GM21825 (cell line): ENCODE measurements at regions not wholly inside any gene's neighbourhood (a gene's known extent, or its start where the extent isn't known, plus 50 kb on each side); places are given as distances from the start of the nearest gene placed in this dataset.

ENCODE experiments used
- ATAC-seq: cut with Tn5 transposase; IDR thresholded peaks from one replicate; pipeline ENCODE4 v1.9.1; 2021; ENCODE audit warnings: mild to moderate bottlenecking, moderate library complexity; ENCODE audit not compliant: unreplicated experiment

GRCh38 chr10:111435871-111436270 is 359.0 kb downstream of the ADRA2A start:
- ATAC-seq, result no peak

DNA sequence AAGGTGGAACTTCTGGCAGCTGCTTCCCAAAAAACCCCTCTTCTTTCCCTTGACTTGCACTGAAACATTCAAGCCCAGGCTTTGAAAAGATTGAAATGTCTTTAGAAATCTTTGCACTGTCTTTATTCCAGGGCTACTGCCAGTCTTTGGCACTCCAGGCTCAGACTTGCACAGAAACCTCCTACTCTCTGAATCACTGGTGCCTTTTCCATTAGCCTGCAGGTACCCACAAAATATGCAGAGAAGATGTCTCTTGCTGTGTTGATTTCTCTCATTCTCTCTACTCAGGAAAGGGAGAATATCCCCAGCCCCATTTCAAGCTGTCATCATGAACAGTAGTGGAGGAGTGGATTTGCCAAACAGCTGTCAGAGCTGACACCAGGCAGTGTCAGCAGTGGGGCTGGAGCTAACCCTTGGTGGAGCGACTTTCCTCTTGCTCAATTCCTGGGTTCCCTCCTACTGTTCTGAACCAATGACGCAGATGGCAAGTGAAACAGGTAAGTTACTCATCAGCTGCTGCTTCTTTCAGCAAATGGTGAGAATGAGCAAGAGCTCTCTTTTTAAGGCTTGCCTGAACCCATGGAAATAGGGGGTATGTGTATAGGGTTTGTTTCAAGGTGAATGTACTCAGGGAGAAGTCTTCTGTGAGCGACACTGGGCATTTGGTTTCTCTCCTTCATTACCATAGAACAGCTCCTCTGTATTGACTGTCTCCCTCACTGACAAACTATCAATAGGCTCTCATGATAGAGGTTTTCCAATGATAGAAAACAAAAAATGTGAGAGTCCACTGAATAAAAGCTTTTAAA is 362.4 kb downstream of the ADRA2A start:
- no peak for ATAC-seq

- ATAC-seq, result no peak
Observed at GRCh38 chr10:111440501-111440900, 363.7 kb downstream of the ADRA2A start.

DNA sequence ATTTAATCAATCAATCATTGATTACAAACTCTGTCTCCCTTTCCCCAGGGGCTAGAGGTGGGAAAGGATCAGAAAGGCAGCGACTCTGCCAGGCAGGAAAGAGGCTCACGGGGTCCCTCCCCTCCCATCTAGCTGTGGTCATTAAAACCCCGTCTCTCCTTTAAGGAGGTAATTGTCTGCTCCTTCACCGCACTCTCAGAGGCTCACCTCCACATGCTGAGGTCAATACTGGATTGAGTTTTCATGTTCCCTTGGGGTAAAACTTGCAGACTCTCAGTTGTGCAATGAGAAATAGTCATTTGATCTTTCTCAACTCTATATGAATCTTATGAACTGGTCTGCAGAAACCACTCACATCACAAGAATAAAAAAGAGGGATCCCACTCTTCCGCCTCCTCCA is 368.8 kb downstream of the ADRA2A start:
- ATAC-seq, result no peak

GRCh38 chr10:111446966-111447365 is 370.1 kb downstream of the ADRA2A start:
- no peak for ATAC-seq

GRCh38 chr10:111452153-111452552 is 375.3 kb downstream of the ADRA2A start:
- ATAC-seq, result no peak

DNA sequence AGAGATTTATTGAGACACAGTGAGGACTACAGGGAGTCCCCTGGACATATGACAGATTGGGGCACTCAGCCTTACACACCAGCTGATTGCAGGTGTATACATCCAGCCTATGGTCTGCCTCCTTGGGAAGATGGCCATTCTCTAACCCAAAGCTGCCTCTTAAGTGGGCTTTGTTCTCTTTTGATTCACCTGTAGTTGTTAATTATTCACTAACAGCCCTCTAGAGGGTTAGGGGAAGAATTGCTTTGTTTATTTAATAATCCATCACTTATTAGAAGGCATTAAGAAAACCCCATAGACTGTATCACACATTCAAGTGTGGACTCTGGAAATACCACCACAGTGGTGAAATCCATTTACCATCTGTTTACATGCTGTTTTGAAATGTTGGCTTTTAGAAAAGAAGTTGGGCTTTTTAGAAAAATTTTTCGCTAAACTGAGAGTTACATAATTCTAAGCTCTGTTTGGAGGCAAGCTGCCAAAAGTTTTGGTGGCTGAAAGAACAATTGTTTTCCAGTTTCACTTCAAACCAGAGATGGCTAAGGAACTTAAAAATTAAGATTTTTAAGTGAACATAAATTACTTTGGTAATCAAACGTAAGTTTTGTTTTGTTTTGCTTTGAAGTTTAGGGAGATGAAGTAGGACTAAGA is 379.1 kb downstream of the ADRA2A start:
- ATAC-seq, result no peak

DNA sequence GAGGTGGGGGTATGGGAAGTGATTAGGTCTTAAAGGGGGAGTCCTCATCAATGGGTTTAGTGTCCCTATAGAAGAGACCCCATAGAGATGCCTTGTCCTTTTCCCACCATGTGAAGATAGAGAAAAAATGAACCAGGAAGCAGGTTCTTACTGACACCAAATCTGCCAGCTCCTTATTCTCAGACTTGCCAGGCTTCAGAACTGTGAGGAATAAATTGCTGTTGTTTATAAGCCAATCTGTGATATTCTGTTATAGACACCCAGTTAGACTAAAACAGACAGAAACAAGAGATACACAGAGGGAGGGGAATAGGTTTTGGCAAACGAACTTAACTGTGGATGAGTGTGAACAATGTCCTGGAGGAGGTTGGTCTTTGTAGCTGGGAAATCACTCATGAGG is 381.4 kb downstream of the ADRA2A start:
- no peak for ATAC-seq

DNA sequence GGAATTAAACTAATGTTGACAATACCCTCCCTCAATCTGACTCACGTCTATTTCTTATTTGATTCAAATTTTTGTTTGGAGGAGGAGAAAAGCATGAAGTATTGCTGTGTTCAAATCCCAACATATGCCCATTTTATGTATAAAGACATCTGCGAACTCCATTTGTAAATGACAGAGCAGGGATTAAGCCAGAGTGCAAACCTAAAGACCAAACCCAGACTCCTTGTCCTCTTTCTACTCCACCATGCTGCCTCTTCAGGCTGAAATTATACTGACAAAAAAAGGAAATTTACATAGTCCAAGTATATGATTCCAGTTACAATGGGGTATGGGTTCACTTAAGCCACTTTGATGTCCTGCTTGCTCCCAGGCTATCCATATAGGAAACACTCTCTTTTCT is 383.1 kb downstream of the ADRA2A start:
- ATAC-seq, result no peak

GRCh38 chr10:111472445-111472844 is 395.6 kb downstream of the ADRA2A start:
- ATAC-seq, result no peak

DNA sequence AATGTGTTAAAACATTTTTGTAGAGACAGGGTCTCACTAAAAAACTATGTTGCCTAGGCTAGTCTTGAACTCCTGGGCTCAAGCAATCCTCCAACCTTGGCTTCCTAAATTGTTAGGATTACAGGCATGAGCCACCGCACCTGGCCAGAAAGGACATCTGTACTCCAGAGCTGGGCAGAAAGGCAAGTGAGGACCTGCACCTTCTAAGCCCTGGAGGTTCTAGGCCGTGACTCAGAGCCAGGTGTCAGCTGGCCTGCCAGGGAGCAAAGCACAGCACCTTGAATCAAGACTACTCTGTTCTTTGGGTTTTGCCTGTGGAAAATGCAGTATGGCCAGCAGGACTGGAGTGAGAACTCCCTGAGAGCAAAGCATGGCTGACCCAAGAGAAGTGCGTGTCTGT is 396.5 kb downstream of the ADRA2A start:
- no peak for ATAC-seq

DNA sequence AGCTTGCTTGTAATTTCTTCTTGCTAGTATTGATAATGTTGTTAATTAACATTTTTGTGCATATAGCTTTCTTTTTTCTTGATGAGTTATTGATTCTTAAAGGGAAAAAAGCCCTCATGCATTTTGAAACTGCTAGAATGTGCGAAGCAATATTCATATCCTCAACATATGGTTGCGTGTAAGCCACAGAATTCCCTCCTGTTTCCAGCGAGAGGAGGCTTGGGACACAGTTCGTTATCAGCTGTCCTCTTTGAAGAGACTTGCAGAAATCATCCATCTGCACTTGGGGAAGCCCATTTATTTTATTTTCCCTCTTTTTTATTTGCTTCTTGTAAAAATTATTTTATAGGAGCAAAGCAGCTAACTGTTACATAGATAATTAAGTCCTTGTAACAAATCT is 398.0 kb downstream of the ADRA2A start:
- no peak for ATAC-seq

DNA sequence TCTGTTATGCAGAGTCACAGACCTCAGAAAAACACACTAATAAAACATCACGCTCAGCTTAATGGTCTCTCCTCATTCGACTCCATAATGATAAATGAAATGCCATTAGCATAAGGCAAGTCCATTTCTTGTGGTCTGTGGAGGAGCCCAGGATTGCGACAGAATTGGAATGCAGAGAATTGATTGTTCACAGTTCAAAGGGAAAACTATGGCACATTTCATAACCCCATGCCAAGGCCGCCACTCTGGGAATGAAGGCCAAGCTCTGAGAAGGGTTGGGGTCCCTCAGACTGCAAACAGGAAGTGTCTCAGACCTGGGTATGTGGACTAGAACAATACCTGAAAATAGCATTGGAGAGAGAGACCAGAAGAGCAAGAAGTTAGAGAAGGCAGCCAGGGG is 398.9 kb downstream of the ADRA2A start:
- no peak for ATAC-seq

GRCh38 chr10:111478651-111479050 is 401.8 kb downstream of the ADRA2A start:
- no peak for ATAC-seq

GRCh38 chr10:111479966-111480365 is 403.1 kb downstream of the ADRA2A start:
- ATAC-seq, result no peak

DNA sequence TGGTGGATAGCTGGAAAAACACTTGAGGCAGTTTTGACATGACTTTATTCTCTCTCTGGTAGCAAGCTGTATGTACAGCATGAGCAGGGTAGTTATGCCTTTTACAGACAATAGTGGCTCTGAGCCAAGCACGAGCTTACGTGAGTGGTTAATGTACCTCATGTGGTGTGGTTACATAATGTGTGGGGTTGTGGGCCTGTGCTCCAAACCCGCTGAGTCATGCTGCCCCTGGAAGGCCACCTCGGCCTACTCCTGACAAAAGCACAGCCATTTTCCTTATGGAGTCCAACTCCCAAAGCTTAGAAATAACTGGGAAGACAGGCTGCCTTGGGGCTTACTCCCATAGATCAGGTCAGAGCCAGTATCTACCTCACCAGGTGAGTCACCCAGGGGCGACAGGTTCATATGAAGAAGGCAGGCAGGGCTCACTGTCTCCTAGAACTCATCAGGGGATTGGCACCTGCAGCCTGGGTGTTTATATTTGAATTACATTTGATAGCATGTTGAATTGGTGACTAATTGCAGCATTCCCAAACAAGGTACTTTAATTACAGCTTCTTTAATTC is 404.5 kb downstream of the ADRA2A start:
- no peak for ATAC-seq

GRCh38 chr10:111481866-111482265 is 405.0 kb downstream of the ADRA2A start:
- ATAC-seq, result no peak

DNA sequence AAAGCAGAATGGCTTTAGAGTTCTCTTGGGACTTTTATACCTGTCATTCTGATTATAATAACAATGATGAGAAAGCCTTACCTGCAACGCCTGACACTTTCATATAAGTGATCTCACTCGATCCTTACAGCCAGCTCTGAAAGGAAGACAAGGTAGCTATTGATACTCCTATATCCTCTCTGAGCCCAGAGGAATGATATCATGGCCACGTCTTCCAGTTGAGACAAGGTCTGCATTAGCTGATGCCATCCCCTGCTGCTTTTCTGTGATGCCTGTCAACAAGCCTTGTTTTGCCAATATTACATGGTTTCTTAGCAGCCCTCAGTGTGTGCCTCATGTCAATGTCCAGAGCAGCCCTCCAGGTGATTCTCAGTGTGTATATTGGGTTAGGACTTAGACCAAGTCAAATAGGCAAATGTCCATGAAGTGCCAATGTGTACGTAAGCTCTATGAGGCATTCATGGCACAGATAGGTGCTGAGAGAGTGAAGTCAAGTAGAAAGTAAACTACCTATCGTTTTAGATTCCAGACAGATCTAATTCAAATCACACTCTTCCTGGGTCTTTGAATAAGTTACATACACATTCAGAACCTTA is 405.9 kb downstream of the ADRA2A start:
- no peak for ATAC-seq

DNA sequence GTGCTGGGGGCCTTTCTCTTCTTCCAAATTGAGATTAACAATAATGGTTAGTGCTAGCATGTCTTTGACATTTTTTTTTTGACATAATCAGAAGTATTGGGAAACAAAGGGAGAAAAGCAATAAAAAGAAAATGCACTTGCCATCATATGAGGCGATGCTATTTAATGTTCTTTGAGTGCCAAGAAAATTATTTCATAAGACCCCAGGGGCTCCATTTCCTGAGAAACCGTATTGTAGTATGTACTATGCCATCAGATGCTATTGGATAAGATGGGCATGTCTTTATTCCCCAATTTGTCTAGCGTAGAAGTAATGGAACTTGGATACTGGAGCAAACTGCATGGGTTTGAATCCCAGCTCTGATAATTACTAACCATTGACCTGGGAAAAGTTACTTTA is 408.9 kb downstream of the ADRA2A start:
- ATAC-seq, result no peak

GRCh38 chr10:111486346-111486745 is 409.5 kb downstream of the ADRA2A start:
- ATAC-seq, result no peak

- no peak for ATAC-seq
Observed at GRCh38 chr10:111488668-111489067, 411.8 kb downstream of the ADRA2A start.

DNA sequence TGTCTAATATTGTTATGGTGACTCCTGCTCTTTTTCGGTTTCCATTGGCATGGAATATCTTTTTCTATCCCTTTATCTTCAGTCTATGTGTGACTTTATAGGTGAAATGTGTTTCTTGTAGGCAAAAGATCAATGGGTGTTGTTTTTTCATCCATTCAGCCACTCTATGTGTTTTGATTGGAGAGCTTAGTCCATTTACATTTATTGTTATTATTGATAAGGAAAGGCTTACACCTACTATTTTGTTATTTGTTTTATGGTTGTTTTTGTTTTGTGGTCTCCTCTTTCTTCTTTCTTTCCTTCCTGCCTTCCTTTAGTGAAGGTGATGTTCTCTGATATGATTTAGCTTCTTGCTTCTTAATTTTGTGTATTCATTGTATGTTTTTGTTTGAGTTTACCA is 414.3 kb downstream of the ADRA2A start:
- no peak for ATAC-seq
